ENCODE measurements at regions not wholly inside any gene's neighbourhood (a gene's known extent, or its start where the extent isn't known, plus 50 kb on each side); places are given as distances from the start of the nearest gene placed in this dataset.

DNA sequence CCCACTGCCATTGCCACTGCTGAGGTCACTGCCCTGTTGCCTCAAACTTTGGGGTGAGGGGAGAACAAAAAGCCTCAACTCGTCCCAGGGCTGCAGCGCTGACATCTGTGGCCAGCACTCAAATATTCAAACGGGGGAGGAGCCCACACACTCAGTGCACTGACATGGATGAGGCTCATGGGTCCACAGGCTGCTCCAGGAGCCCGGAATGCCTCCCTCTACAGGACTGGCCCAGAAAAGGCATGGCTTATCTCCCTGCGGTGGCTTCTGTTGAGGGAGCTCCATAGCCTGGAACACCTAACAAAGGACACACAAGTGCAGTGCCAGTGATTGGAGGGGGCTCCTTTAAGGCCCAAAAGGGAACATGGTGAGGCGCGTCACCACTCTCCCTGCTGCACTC is 341.1 kb upstream of the LUZP2 start:
- TF ChIP-seq CTCF (IDR thresholded peaks at IDR 0.05): no peak
- no peak for TF ChIP-seq POLR2A (IDR thresholded peaks at IDR 0.05)
